HL-60 (cell line): ENCODE measurements at regions not wholly inside any gene's neighbourhood (a gene's known extent, or its start where the extent isn't known, plus 50 kb on each side); places are given as distances from the start of the nearest gene placed in this dataset.

Experiments
- DNase-seq, 2 experiments: peaks; one replicate each; pipeline ENCODE4 v3.0.0-alpha.2; 2010 to 2020; ENCODE audit warnings: low read depth in 1 of 2, low spot score in 1 of 2
- H3K27ac ChIP-seq: fragments of 250-450 bp; sonication (Bioruptor Pico); replicated peaks from 2 replicates; pipeline ENCODE4 v1.5.1; 2020; ENCODE audit warnings: mild to moderate bottlenecking, moderate library complexity
- H3K27me3 ChIP-seq: fragments of 250-450 bp; sonication (Bioruptor Pico); 2 replicates; pipeline ENCODE4 v1.5.1; 2021; ENCODE audit warnings: mild to moderate bottlenecking, moderate library complexity; ENCODE audit not compliant: insufficient read depth, poor library complexity, severe bottlenecking
- H3K4me3 ChIP-seq: replicated peaks from 2 replicates; pipeline ENCODE4 v1.5.1; 2011; ENCODE audit warnings: mild to moderate bottlenecking, control low read depth, low read length; ENCODE audit not compliant: insufficient read depth
- CTCF ChIP-seq: IDR thresholded peaks from one replicate; pipeline ENCODE4 v1.5.1; 2011; ENCODE audit warnings: low read length, control low read depth, inconsistent platforms; ENCODE audit not compliant: insufficient read depth
- GABPA ChIP-seq: IDR thresholded peaks from 2 replicates; pipeline ENCODE4 v1.6.1; 2012; ENCODE audit warnings: low read depth
- POLR2AphosphoS5 ChIP-seq: IDR thresholded peaks from 2 replicates; pipeline ENCODE4 v1.6.1; 2012; ENCODE audit warnings: low read depth
- REST ChIP-seq: IDR thresholded peaks from 2 replicates; pipeline ENCODE4 v1.6.1; 2012; ENCODE audit warnings: low read depth; ENCODE audit not compliant: insufficient replicate concordance
- SPI1 ChIP-seq: IDR thresholded peaks from 2 replicates; pipeline ENCODE4 v1.6.1; 2012; ENCODE audit warnings: low read depth, mild to moderate bottlenecking, borderline replicate concordance

- Histone ChIP-seq H3K4me3 (no peak overlapping the region), H3K27me3 (no peaks in the 10 kb centered on the region), H3K27ac (no peak overlapping the region)
- no peak for DNase-seq
- no peak for TF ChIP-seq GABPA
- no peak for TF ChIP-seq CTCF
- TF ChIP-seq SPI1, result no peak
- no peak for TF ChIP-seq POLR2AphosphoS5
- no peak for TF ChIP-seq REST
Measured at GRCh38 chr2:5991305-5991968, 299.3 kb downstream of the SOX11 start.

GRCh38 chr2:5995832-5996231, 303.6 kb downstream of the SOX11 start:
- Histone ChIP-seq H3K27ac (no peak overlapping the region), H3K27me3 (no peaks in the 10 kb centered on the region), H3K4me3 (no peak overlapping the region)
- no peak for TF ChIP-seq SPI1
- TF ChIP-seq REST, result no peak
- TF ChIP-seq GABPA, result no peak
- TF ChIP-seq CTCF, result no peak
- TF ChIP-seq POLR2AphosphoS5, result no peak
- DNase-seq, result no peak

- no peaks in the 10 kb centered on the region for H3K27me3 ChIP-seq
- H3K4me3 ChIP-seq, result no peak overlapping the region
- no peak for DNase-seq
- no peak overlapping the region for H3K27ac ChIP-seq
- TF ChIP-seq GABPA (no peak), POLR2AphosphoS5 (no peak), CTCF (no peak), SPI1 (no peak), REST (no peak)
Measured at GRCh38 chr2:6008186-6008585, 316.0 kb downstream of the SOX11 start.
